HUES6 (cell line): ENCODE measurements at regions not wholly inside any gene's neighbourhood (a gene's known extent, or its start where the extent isn't known, plus 50 kb on each side); places are given as distances from the start of the nearest gene placed in this dataset.

Experiments used
- H3K27ac ChIP-seq: 2 replicates; pipeline ENCODE4 v1.7.0; 2013; ENCODE audit warnings: low read depth, mild to moderate bottlenecking, low read length, inconsistent platforms
- H3K27me3 ChIP-seq: 2 replicates; pipeline ENCODE4 v1.6.1; 2013; ENCODE audit warnings: low read length; ENCODE audit not compliant: control insufficient read depth, insufficient read depth
- H3K36me3 ChIP-seq: 2 replicates; pipeline ENCODE4 v1.6.1; 2013; ENCODE audit warnings: low read length; ENCODE audit not compliant: control insufficient read depth, insufficient read depth
- H3K4me1 ChIP-seq: 2 replicates; pipeline ENCODE4 v1.6.1; 2013; ENCODE audit warnings: low read length; ENCODE audit not compliant: control insufficient read depth, insufficient read depth
- H3K4me3 ChIP-seq: 2 replicates; pipeline ENCODE4 v1.5.1; 2013; ENCODE audit warnings: low read depth, low read length
- H3K9ac ChIP-seq: one replicate; pipeline ENCODE4 v1.6.1; 2013; ENCODE audit warnings: mild to moderate bottlenecking, low read length
- H3K9me3 ChIP-seq: 2 replicates; pipeline ENCODE4 v1.6.1; 2013; ENCODE audit warnings: low read depth, low read length; ENCODE audit not compliant: control insufficient read depth, insufficient read depth

DNA sequence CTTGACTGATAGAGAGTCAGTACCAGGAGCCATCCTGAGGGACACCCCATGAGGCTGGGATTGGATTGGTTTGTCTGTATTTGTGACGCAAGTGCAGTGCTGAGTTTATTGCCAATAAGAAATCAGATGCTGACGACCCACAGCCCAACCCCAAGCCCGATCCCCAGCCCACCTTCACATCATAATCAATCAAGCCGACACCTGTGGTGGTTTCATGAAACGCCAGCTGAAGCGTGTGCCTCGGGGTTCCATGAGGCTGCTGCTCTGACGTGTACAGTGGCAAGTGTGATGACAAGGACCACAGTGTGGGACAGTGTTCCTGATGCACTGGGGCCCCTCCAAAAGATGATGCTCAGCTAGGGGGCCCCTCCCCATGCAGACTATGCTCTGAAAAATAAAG, 62.1 kb upstream of the C14orf180 start:
- Histone ChIP-seq H3K9me3 (0 out of 2 replicates have a peak, but pooled peaks cover 5% of the 10 kb centered on the region), H3K36me3 (no peaks in the 10 kb centered on the region), H3K4me3 (no peak overlapping the region), H3K27me3 (peaks cover 4% of the 10 kb centered on the region; the same call in 1 of the 2 replicates), H3K27ac (no peak overlapping the region), H3K9ac (no peak overlapping the region), H3K4me1 (no peaks in the 10 kb centered on the region)

DNA sequence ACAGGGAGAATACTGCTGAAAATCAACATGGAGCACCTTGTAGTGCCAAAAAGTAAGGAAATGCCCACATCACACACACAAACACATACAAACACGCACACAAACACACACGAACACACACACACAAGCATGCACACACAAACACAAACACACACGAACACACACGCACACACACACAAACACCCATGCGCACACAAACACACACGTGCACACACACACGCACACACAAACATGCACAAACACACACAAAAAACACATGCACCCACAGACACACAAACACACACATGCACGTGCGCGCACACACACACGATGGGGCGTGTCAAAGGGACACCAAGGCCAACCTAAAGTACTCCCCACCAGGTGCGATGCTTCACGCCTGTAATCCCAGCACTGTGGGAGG, 61.7 kb upstream of the C14orf180 start:
- no peak overlapping the region for H3K9ac ChIP-seq
- no peak overlapping the region for H3K27ac ChIP-seq
- H3K27me3 ChIP-seq, result peaks cover 4% of the 10 kb centered on the region; the same call in 1 of the 2 replicates
- H3K9me3 ChIP-seq, result 0 out of 2 replicates have a peak, but pooled peaks cover 5% of the 10 kb centered on the region
- no peaks in the 10 kb centered on the region for H3K4me1 ChIP-seq
- H3K4me3 ChIP-seq, result no peak overlapping the region
- H3K36me3 ChIP-seq, result no peaks in the 10 kb centered on the region

DNA sequence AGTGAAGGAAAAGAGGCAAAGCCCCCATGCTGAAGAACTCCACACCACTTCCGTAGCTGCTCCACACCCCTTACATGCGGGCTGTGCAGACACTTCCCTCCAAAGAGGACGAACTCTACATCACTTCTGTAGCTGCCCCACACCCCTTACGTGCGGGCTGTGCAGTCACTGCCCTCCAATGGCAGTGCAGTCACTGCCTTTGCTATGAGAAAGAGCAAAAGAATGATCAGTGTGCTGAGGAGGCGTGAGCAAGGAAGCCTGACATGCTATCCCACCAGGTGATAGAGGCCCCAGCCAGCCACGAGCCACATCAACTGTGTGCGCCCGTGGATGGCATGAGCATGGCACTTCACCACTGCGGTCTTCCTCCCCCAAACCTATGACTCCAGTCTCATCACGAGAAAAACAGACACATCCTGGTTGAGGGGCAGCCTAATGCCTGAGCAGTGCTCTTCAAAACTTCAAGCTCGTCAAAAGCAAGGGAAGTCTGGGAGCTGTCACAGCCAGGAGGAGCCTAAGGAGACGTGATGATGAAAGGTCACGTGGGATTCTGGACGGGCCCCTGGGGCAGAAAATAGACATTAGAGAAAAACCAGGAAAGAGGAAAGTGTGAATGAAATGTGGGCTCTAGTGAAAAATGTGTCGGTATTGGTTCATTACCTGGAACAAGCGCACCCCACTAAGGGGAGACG, 60.8 kb upstream of the C14orf180 start:
- Histone ChIP-seq H3K4me3 (no peak overlapping the region), H3K4me1 (no peaks in the 10 kb centered on the region), H3K9me3 (0 out of 2 replicates have a peak, but pooled peaks cover 5% of the 10 kb centered on the region), H3K9ac (no peak overlapping the region), H3K27ac (no peak overlapping the region), H3K36me3 (no peaks in the 10 kb centered on the region), H3K27me3 (peaks cover 4% of the 10 kb centered on the region; the same call in 1 of the 2 replicates)

DNA sequence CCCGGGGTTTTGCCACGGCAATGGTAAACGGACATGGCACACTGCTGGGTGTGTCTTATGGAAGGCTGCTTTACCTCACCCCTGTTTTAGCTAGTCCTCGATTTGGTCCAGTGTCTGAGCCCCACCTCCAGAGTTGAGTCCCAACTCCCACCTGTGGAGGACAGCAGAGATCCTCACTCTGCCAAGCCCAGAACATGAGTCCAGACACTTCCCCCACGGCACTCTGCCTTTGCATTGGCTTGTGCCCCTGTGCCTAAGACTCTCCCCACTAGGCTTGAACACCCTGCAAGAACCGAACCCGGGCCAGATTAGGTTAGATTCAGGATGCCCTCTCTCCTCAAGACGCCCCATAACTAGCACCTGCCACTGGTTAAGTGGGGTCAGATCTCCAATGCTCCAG, 59.8 kb upstream of the C14orf180 start:
- no peaks in the 10 kb centered on the region for H3K36me3 ChIP-seq
- H3K4me3 ChIP-seq, result no peak overlapping the region
- H3K4me1 ChIP-seq, result no peaks in the 10 kb centered on the region
- no peak overlapping the region for H3K9ac ChIP-seq
- H3K9me3 ChIP-seq, result peaks cover 10% of the 10 kb centered on the region
- H3K27me3 ChIP-seq, result peaks cover 4% of the 10 kb centered on the region; the same call in 1 of the 2 replicates
- H3K27ac ChIP-seq, result no peak overlapping the region

DNA sequence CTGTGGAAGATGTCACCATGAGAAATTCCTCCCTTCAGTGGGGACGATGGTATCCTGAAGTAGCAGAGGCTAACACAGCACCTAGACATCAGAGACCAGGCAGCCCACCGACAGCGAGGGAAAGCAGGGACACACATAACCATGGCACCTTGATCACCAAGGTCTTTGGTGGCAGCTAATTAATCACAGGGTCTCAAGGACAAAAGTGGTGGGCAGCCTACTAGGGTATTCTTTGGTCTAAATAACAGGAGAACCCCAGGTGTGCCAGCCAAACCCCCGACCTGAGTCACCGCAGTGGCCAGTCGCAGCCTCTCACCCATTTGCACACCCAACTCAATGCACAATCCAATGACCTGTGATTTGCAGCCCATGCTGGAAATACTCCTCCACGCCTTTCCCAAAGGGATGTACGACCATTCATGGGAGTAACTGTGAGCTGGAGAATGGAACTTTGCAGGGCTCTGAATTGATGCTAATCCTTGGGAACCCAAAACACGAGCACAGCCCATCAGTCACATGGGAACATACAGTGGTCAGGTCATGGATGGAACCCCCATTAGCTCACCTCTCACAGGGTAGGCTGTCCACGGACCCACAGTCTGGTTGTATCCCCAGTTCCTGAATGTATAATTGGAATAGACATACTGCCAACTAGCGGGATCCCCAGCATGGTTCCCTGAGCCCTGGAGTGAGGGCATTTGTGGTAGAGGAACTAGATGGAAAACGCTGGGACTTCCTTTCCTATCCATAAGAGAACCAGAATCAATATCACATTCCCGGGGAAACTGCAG, 58.7 kb upstream of the C14orf180 start:
- Histone ChIP-seq H3K9ac (no peak overlapping the region), H3K27ac (no peak overlapping the region), H3K27me3 (peaks cover 4% of the 10 kb centered on the region; the same call in 1 of the 2 replicates)

DNA sequence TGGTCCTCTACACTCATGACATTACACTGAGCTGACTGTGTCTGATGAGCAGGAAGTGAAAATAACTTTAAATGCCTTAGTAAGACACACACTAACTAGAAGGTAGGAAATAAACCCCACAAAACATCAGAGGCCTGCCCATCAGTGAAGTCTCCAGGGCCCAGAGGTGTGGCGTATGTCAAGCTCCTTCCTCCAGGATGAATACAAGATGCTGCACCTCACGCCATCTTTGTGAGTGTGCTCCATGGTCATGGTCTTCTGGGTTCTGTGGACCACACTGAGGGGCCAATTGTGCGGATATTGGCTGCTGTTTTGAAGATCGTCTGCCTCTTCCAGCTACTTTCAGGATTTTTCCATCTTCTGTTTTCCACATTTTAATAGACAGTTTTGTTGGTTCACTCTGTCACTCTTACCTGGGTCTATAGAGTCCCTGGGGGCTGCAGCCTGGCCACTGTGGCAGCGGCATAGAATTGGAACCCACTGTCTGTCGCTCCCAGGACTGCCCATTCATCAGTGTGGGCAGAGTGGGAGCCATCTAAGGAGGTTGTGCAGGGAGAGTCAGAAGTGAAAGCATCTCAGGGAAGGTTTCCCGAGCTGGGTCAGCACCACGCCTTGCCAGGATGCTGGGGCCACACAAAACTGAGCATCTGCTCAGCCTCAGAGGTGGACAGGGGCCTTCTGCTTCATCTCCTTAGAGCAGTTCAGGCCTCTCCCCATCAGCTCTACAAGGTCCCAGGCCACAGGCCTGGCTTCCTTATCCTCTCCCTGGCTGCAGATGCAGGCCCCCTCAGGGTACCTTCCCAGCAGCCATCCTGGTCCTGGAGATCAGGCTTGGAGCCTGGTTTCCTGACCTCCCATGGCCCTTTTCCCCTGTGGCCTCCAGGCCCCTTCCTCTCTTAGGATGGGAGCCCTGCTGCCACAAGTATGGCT, 57.5 kb upstream of the C14orf180 start:
- Histone ChIP-seq H3K4me1 (no peaks in the 10 kb centered on the region), H3K4me3 (no peak overlapping the region), H3K27me3 (peaks cover 4% of the 10 kb centered on the region; the same call in 1 of the 2 replicates), H3K9me3 (peaks cover 26% of the 10 kb centered on the region), H3K27ac (no peak overlapping the region), H3K36me3 (no peaks in the 10 kb centered on the region), H3K9ac (no peak overlapping the region)

More for the DNA sequence above, 58.7 kb upstream of the C14orf180 start:
- Histone ChIP-seq H3K4me3 (no peak overlapping the region), H3K4me1 (no peaks in the 10 kb centered on the region), H3K9me3 (peaks cover 14% of the 10 kb centered on the region), H3K36me3 (no peaks in the 10 kb centered on the region)

DNA sequence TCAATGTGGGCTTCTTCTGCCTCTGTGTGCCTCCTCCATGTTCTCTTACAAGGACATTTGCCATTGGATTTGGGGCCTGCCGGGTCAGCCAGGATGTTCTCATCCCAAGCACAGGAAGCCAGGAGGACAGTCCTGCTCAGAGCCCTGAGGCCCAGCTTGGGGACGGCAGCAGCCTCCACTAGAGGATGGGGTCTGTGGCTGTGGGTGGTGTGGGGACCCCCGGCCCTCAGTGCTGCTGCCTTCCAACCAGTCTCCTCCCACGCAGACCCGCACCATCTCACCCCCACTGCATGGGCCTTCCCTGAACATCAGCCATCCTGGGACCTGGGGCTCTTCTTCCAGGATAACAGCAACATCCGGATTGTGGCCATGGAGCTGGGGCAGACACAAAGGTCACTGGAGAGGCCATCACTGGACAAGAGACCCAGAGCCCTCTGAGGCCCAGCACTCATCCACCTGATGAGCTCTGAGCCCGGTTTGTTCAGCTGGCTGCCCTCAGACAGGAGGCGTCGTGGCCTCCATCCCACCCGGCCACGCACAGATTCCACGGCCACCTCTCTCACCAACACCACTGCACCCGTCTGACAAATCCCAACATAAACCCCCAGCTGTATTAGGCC, 56.5 kb upstream of the C14orf180 start:
- Histone ChIP-seq H3K9ac (no peak overlapping the region), H3K27ac (no peak overlapping the region), H3K4me3 (no peak overlapping the region), H3K36me3 (no peaks in the 10 kb centered on the region), H3K27me3 (peaks cover 4% of the 10 kb centered on the region; the same call in 1 of the 2 replicates), H3K4me1 (no peaks in the 10 kb centered on the region), H3K9me3 (peaks cover 30% of the 10 kb centered on the region)

DNA sequence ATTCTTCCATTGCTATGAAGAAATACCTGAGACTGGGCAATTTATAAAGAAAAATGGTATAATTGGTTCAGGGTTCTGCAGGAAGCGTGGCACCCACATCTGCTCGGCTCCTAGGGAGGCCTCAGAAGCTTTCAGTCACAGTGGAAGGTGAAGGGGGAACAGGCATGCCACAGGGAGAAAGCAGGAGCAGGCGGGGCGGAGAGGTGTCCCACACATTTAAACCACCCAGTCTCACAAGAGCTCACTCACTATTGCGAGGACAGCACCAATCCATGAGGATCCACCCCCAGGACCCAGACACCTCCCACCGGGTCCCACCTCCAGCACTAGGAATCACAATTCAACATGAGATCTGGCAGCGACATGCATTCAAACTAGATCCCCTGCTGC, 56.0 kb upstream of the C14orf180 start:
- H3K27me3 ChIP-seq, result peaks cover 4% of the 10 kb centered on the region; the same call in 1 of the 2 replicates
- H3K9ac ChIP-seq, result no peak overlapping the region
- H3K27ac ChIP-seq, result no peak overlapping the region
- H3K9me3 ChIP-seq, result peaks cover 35% of the 10 kb centered on the region
- no peaks in the 10 kb centered on the region for H3K4me1 ChIP-seq
- no peak overlapping the region for H3K4me3 ChIP-seq
- no peaks in the 10 kb centered on the region for H3K36me3 ChIP-seq

DNA sequence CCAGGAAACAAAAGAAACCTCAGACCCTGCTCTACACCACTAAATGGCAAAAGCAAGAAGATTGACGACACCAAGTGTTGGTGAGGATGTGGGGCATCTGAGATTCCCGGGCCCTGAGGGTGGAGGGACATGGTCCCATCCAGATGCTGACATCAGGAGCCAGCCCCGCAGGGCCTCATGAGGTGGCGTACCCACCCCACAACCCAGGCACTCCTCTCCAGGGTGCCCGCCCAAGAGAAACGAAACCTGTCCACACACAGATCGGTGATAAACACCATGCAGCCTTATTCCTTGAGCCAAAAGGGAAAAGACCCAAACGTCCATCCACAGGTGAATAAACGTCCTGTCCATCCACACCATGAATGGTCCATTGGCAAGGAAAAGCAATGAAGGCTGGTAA, 54.8 kb upstream of the C14orf180 start:
- H3K36me3 ChIP-seq, result no peaks in the 10 kb centered on the region
- H3K9me3 ChIP-seq, result peaks cover 37% of the 10 kb centered on the region

More for the DNA sequence above, 54.8 kb upstream of the C14orf180 start:
- Histone ChIP-seq H3K9ac (no peak overlapping the region), H3K4me1 (no peaks in the 10 kb centered on the region), H3K4me3 (no peak overlapping the region), H3K27ac (no peak overlapping the region), H3K27me3 (peaks cover 4% of the 10 kb centered on the region; the same call in 1 of the 2 replicates)
